K562 (cell line): ENCODE measurements at regions not wholly inside any gene's neighbourhood (a gene's known extent, or its start where the extent isn't known, plus 50 kb on each side); places are given as distances from the start of the nearest gene placed in this dataset.

Source experiments
- ATAC-seq: fragments of 200-7000 bp; cut with Tn5 transposase; 3 replicates; pipeline ENCODE4 v1.9.1; 2020; ENCODE audit warnings: moderate library complexity
- BruUV-seq: library from RNA; stranded (reverse); fragments of 400-500 nt; replicated peaks from 2 replicates; lab custom pipeline; 2021; lab: Mats Ljungman, UMichigan
- CTCF ChIA-PET: fragments of 300-600 bp; formaldehyde crosslinking; extraction: SDS; loops from one replicate; lab custom pipeline; 2021; ENCODE audit warnings: low intra/inter-chr PET ratio; lab: Yijun Ruan, JAX
- POLR2A ChIA-PET: fragments of 300-600, 350-650 bp; sonication (Branson Sonifier 250); formaldehyde crosslinking; extraction: SDS; loops from one replicate; lab custom pipeline; 2021; ENCODE audit warnings: antibody characterized with exemption, inconsistent platforms; lab: Yijun Ruan, JAX
- DNase-seq, 4 experiments: peaks; one replicate each; pipeline versions ENCODE4 v3.0.0 to v3.0.0-alpha.2; 2011 to 2018; ENCODE audit warnings: low spot score in 3 of 4, mixed read lengths in 3 of 4; ENCODE audit errors: extremely low read depth in 1 of 4
- FAIRE-seq: peaks from 2 replicates; lab custom pipeline; 2011; peaks lifted over from hg19 to GRCh38; lab: Jason Lieb, UNC
- H2AFZ ChIP-seq: 2 replicates; pipeline ENCODE4 v1.6.0; 2011; ENCODE audit warnings: low read depth, low read length, control low read depth, inconsistent platforms
- H3K27ac ChIP-seq: fragments of 200-600 bp; 3 replicates; pipeline ENCODE4 v1.8.0; 2011; ENCODE audit warnings: low read depth, mild to moderate bottlenecking, control low read depth, inconsistent platforms, low read length, moderate library complexity, mixed read lengths; ENCODE audit errors: extremely low read depth
- H3K27me3 ChIP-seq, 2 experiments: fragments of 300-600 bp in 1 of 2; 2 replicates in 1 of 2; 3 replicates in 1 of 2; pipeline versions ENCODE4 v1.6.0 to v1.8.0; 2011; ENCODE audit warnings: inconsistent platforms in 2 of 2, low read length in 2 of 2, mild to moderate bottlenecking in 1 of 2, mixed read lengths in 1 of 2, moderate library complexity in 1 of 2; ENCODE audit not compliant: control insufficient read depth in 2 of 2, insufficient read depth in 2 of 2
- H3K36me3 ChIP-seq: fragments of 300-600 bp; 3 replicates; pipeline ENCODE4 v1.8.0; 2011; ENCODE audit warnings: mild to moderate bottlenecking, low read length, inconsistent platforms; ENCODE audit not compliant: control insufficient read depth, insufficient read depth
- H3K4me1 ChIP-seq, 2 experiments: fragments of 200-600 bp in 1 of 2; replicated peaks in 1 of 2; 2 replicates in 1 of 2; 3 replicates in 1 of 2; pipeline versions ENCODE4 v1.5.1 to v1.8.0; 2011; ENCODE audit warnings: inconsistent platforms in 2 of 2, low read length in 2 of 2, mild to moderate bottlenecking in 1 of 2, mixed read lengths in 1 of 2, moderate library complexity in 1 of 2; ENCODE audit not compliant: control insufficient read depth in 2 of 2, insufficient read depth in 2 of 2
- H3K4me2 ChIP-seq: 2 replicates; pipeline ENCODE4 v1.6.1; 2011; ENCODE audit warnings: low read length, control low read depth, inconsistent platforms, mixed read lengths; ENCODE audit not compliant: insufficient read depth
- H3K4me3 ChIP-seq: fragments of 200-600 bp; sonication (generic), shearing (Covaris generic); 2 replicates; pipeline ENCODE4 v1.5.1; 2016; ENCODE audit warnings: control low read depth, inconsistent platforms
- H3K79me2 ChIP-seq: fragments of 200-600 bp; 3 replicates; pipeline ENCODE4 v1.8.0; 2011; ENCODE audit warnings: low read length, inconsistent platforms; ENCODE audit not compliant: control insufficient read depth, insufficient read depth
- H3K9ac ChIP-seq, 2 experiments: 2 replicates each; pipeline versions ENCODE4 v1.6.0 to v1.6.1; 2011; ENCODE audit warnings: low read depth in 2 of 2, low read length in 2 of 2, control low read depth in 1 of 2, inconsistent platforms in 1 of 2, mild to moderate bottlenecking in 1 of 2, mixed read lengths in 1 of 2; ENCODE audit not compliant: insufficient read depth in 1 of 2
- H3K9me1 ChIP-seq: one replicate; pipeline ENCODE4 v1.6.0; 2011; ENCODE audit warnings: inconsistent platforms, mild to moderate bottlenecking, low read length, moderate library complexity; ENCODE audit not compliant: control insufficient read depth, insufficient read depth
- H3K9me3 ChIP-seq: replicated peaks from 2 replicates; pipeline ENCODE4 v1.5.1; 2011; ENCODE audit warnings: low read depth, low read length, inconsistent platforms; ENCODE audit not compliant: control insufficient read depth, insufficient read depth
- H4K20me1 ChIP-seq: replicated peaks from 2 replicates; pipeline ENCODE4 v1.6.1; 2011; ENCODE audit warnings: low read length, inconsistent platforms, mixed read lengths; ENCODE audit not compliant: control insufficient read depth, insufficient read depth
- CBFA2T3 ChIP-seq: fragments of 450-650 bp; IDR thresholded peaks from 2 replicates; pipeline ENCODE4 v1.6.1; 2017
- CEBPG ChIP-seq, 3 experiments: fragments of 200-800 bp in 1 of 3; sonication (Bioruptor generic) in 1 of 3; sonication (generic) in 1 of 3; formaldehyde crosslinking in 1 of 3; IDR thresholded peaks in 2 of 3; conservative IDR thresholded peaks in 1 of 3; 2 replicates each; pipeline versions ENCODE4 v1.6.1 to v1.8.0; 2016 to 2022; ENCODE audit warnings: missing compliant biosample characterization in 2 of 3, missing genetic modification characterization in 2 of 3, mild to moderate bottlenecking in 1 of 3, missing genetic modification reagents in 1 of 3
- CHD4 ChIP-seq: fragments of 200-600 bp; sonication (generic); IDR thresholded peaks from 3 replicates; pipeline ENCODE4 v1.6.1; 2012; ENCODE audit warnings: low read depth, mild to moderate bottlenecking, mixed read lengths, low read length, inconsistent platforms; ENCODE audit not compliant: insufficient read depth, insufficient replicate concordance, poor library complexity, severe bottlenecking
- FOSL1 ChIP-seq: fragments of 200-800 bp; sonication (Bioruptor generic); conservative IDR thresholded peaks from 2 replicates; pipeline ENCODE4 v1.6.1; 2016; ENCODE audit warnings: missing genetic modification characterization, missing compliant biosample characterization
- PTRF ChIP-seq: fragments of 450-650 bp; IDR thresholded peaks from 2 replicates; pipeline ENCODE4 v1.6.1; 2016; ENCODE audit warnings: mild to moderate bottlenecking, missing genetic modification characterization, missing compliant biosample characterization
- TEAD2 ChIP-seq: fragments of 450-650 bp; IDR thresholded peaks from 2 replicates; pipeline ENCODE4 v1.6.1; 2016; ENCODE audit warnings: missing genetic modification characterization, control low read depth, missing compliant biosample characterization
- U2AF2 ChIP-seq: fragments of 200-400 bp; formaldehyde crosslinking; optimal IDR thresholded peaks from 2 replicates; pipeline ENCODE3; 2017; ENCODE audit warnings: low read depth, mild to moderate bottlenecking, low read length
- ZFP36 ChIP-seq: fragments of 150-350 bp; IDR thresholded peaks from 2 replicates; pipeline ENCODE4 v1.6.1; 2018; ENCODE audit warnings: low read length, low read depth; ENCODE audit not compliant: partially characterized antibody
- ZNF444 ChIP-seq: fragments of 250-450 bp; sonication (Bioruptor Pico); IDR thresholded peaks from 2 replicates; pipeline ENCODE4 v1.4.0; 2020; ENCODE audit warnings: mild to moderate bottlenecking, moderate library complexity
- WGBS: fragments of 100-300 bp; shearing (Covaris generic); methylation state at CpG from one replicate; pipeline ENCODE4 v1.1.6; 2016; ENCODE audit warnings: low coverage, mixed read lengths; ENCODE audit not compliant: insufficient coverage; ENCODE audit errors: missing lambda C conversion rate; 5-methylcytosine and 5-hydroxymethylcytosine counted together
- in situ Hi-C: fragments of 300-500 bp; cut with MboI; formaldehyde crosslinking; loops from 4 replicates; pipeline ENCODE4 v1.15.0; 2018; ENCODE audit warnings: inconsistent platforms, mixed read lengths
- intact Hi-C: fragments of 100-400 bp; cut with micrococcal nuclease; formaldehyde crosslinking; loops from 2 replicates; pipeline ENCODE4 v1.14.2; 2022
- TF ChIP-seq, protein P1 (sequence below): IDR thresholded peaks from 2 replicates; pipeline ENCODE4 v1.6.1; 2011; ENCODE audit warnings: borderline replicate concordance, low read depth, mild to moderate bottlenecking, moderate library complexity, low read length; ENCODE audit not compliant: insufficient read depth, poor library complexity, severe bottlenecking

DNA sequence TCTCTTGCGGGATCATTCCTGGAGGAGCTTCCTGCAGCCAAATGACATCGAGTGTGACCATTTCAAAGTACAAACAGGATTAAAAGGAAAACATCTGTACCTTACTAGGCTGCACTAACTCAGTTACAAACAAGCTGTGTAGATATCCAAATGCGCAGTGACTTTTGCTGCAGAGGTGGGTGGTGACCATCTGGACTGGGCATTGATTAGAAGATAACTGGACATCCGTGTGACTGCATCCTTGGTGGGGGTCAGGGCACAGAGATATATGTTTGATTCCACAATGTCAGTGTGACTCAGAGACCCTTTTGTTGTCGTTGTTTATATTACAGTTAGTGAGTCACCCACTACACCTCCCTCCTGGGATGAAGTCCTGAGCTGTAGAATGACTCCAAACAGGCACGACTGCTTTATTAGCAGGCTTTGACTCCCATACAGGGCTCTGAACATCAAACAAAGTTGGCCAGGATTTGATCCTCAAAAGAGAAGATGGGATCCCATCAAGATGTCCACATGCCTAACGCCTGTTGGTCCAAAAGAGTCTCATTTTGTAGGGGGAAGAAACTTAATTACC, 56.7 kb upstream of the SDK1 start:
- H3K9me1 ChIP-seq: no peaks in the 10 kb centered on the region
- H3K4me2 ChIP-seq: no peak overlapping the region
- intact Hi-C loops (no loop called here), in situ Hi-C loops (no loop called here)
- H3K4me3 ChIP-seq: no peak overlapping the region
- no peak overlapping the region for H3K9ac ChIP-seq
- H3K9me3 ChIP-seq: no peaks in the 10 kb centered on the region
- no peak for ATAC-seq
- under 1% methylated on average over 7 of the region's 7 CpGs for WGBS
- no peak for DNase-seq
- no peak overlapping the region for H2AFZ ChIP-seq
- ChIA-PET POLR2A (no interaction called here), CTCF (no interaction called here)
- H3K36me3 ChIP-seq: no peaks in the 10 kb centered on the region
- no peaks in the 10 kb centered on the region for H3K79me2 ChIP-seq
- H4K20me1 ChIP-seq: no peaks in the 10 kb centered on the region
- H3K27me3 ChIP-seq: peaks cover 3 to 24% of the 10 kb centered on the region in 2 experiments; a peak in 4 of 5 replicates
- FAIRE-seq: no peak
- no peaks in the 10 kb centered on the region for H3K4me1 ChIP-seq
- no peak overlapping the region for H3K27ac ChIP-seq
- TF ChIP-seq FOSL1 (tag): peak; percentile 61
- peak; percentile 29; the same call in 1 of the 2 replicates for TF ChIP-seq CBFA2T3
- no peak for TF ChIP-seq ZNF444 (CRISPR knock-in tag)
- TF ChIP-seq, all 486 proteins: peak for 2
- BruUV-seq: no TSS peak

DNA sequence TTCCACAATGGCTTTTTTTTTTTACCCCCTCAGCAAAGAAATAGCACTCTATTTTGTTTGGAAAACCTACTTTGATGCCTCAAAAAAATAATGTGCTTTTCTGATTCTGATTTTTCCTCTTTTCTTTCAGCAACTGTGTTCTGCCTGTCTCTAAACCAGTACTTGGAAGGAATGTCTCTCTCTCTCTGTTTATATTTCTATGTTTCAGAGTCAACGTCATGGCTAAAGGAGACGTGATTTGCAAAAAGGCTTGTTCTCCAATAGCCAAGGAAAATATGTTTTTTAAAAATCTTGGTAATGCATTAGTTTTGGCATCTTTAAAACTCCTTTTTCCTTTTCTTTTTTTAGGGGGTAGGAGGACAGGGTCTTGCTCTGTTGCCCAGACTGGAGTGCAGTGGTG, 56.0 kb upstream of the SDK1 start:
- no peaks in the 10 kb centered on the region for H3K9me3 ChIP-seq
- H3K4me1 ChIP-seq: no peaks in the 10 kb centered on the region
- POLR2A ChIA-PET: no interaction called here
- H3K27me3 ChIP-seq: peaks cover 3 to 24% of the 10 kb centered on the region in 2 experiments; a peak in 4 of 5 replicates
- ATAC-seq: no peak
- H3K9ac ChIP-seq: no peak overlapping the region
- no peak overlapping the region for H3K4me3 ChIP-seq
- H3K36me3 ChIP-seq: no peaks in the 10 kb centered on the region
- no TSS peak for BruUV-seq
- CTCF ChIA-PET: no interaction called here
- in situ Hi-C loops (no loop called here), intact Hi-C loops (no loop called here)
- no peak for FAIRE-seq
- no peak overlapping the region for H2AFZ ChIP-seq
- no peak overlapping the region for H3K4me2 ChIP-seq
- no peaks in the 10 kb centered on the region for H3K79me2 ChIP-seq
- no peak overlapping the region for H3K27ac ChIP-seq
- H3K9me1 ChIP-seq: no peaks in the 10 kb centered on the region
- H4K20me1 ChIP-seq: no peaks in the 10 kb centered on the region
- no peak for DNase-seq
- WGBS: 0% methylated on average over 2 of the region's 2 CpGs
- TF ChIP-seq CEBPG (CRISPR knock-in tag; IDR thresholded peaks at IDR 0.05) (no peak), CEBPG (tag; conservative IDR thresholded peaks at IDR 0.05 in 1 of 2, IDR thresholded peaks at IDR 0.05 in 1 of 2) (no peak), U2AF2 (no peak), PTRF (tag) (no peak), ZFP36 (no peak), CHD4 (no peak), TEAD2 (no peak)
- TF ChIP-seq, protein P1, sequence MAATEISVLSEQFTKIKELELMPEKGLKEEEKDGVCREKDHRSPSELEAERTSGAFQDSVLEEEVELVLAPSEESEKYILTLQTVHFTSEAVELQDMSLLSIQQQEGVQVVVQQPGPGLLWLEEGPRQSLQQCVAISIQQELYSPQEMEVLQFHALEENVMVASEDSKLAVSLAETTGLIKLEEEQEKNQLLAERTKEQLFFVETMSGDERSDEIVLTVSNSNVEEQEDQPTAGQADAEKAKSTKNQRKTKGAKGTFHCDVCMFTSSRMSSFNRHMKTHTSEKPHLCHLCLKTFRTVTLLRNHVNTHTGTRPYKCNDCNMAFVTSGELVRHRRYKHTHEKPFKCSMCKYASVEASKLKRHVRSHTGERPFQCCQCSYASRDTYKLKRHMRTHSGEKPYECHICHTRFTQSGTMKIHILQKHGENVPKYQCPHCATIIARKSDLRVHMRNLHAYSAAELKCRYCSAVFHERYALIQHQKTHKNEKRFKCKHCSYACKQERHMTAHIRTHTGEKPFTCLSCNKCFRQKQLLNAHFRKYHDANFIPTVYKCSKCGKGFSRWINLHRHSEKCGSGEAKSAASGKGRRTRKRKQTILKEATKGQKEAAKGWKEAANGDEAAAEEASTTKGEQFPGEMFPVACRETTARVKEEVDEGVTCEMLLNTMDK: no peak
